H1 (cell line): ENCODE measurements at regions not wholly inside any gene's neighbourhood (a gene's known extent, or its start where the extent isn't known, plus 50 kb on each side); places are given as distances from the start of the nearest gene placed in this dataset.

Experiments used
- ATF3 ChIP-seq: IDR thresholded peaks from 2 replicates; pipeline ENCODE4 v1.6.1; 2011; ENCODE audit warnings: low read depth, mild to moderate bottlenecking, low read length; ENCODE audit not compliant: insufficient read depth
- CHD7 ChIP-seq: fragments of 300-600 bp; sonication (generic); IDR thresholded peaks from 2 replicates; pipeline ENCODE4 v1.7.1; 2012; ENCODE audit warnings: low read length, moderate library complexity, mild to moderate bottlenecking, inconsistent platforms; ENCODE audit not compliant: insufficient replicate concordance
- FOSL1 ChIP-seq: IDR thresholded peaks from 2 replicates; pipeline ENCODE4 v1.6.1; 2011; ENCODE audit warnings: mild to moderate bottlenecking, low read depth, low read length, moderate library complexity; ENCODE audit not compliant: insufficient read depth
- GABPA ChIP-seq: IDR thresholded peaks from 2 replicates; pipeline ENCODE4 v1.6.1; 2011; ENCODE audit warnings: mild to moderate bottlenecking, low read length, moderate library complexity, borderline replicate concordance; ENCODE audit not compliant: insufficient read depth
- NRF1 ChIP-seq: IDR thresholded peaks from 2 replicates; pipeline ENCODE4 v1.6.1; 2011; ENCODE audit warnings: mild to moderate bottlenecking, low read depth, low read length, improper control_type of control experiment
- POLR2A ChIP-seq, 2 experiments: IDR thresholded peaks; 1 replicate in 1 of 2; 2 replicates in 1 of 2; pipeline ENCODE4 v1.6.1; 2011; ENCODE audit warnings: low read depth in 2 of 2, low read length in 2 of 2, mild to moderate bottlenecking in 2 of 2; ENCODE audit errors: control extremely low read depth in 1 of 2
- POU5F1 ChIP-seq: IDR thresholded peaks from 2 replicates; pipeline ENCODE4 v1.6.1; 2011; ENCODE audit warnings: low read depth, mild to moderate bottlenecking, low read length, moderate library complexity
- RXRA ChIP-seq: IDR thresholded peaks from 2 replicates; pipeline ENCODE4 v1.6.1; 2011; ENCODE audit warnings: low read depth, mild to moderate bottlenecking, low read length, moderate library complexity; ENCODE audit not compliant: insufficient read depth
- SIX5 ChIP-seq: IDR thresholded peaks from 2 replicates; pipeline ENCODE4 v1.6.1; 2011; ENCODE audit warnings: mild to moderate bottlenecking, low read depth, low read length
- ZNF274 ChIP-seq: IDR thresholded peaks from 2 replicates; pipeline ENCODE4 v1.7.0; 2012; ENCODE audit warnings: low read length, borderline replicate concordance; ENCODE audit errors: extremely low read depth

GRCh38 chr2:139686205-139686604, 906.0 kb upstream of the NXPH2 start (continued):
- TF ChIP-seq CHD7 (no peak), ATF3 (no peak), RXRA (no peak), GABPA (no peak), POU5F1 (no peak), SIX5 (no peak), NRF1 (no peak), FOSL1 (no peak), ZNF274 (no peak), POLR2A (IDR thresholded peaks at IDR 0.05; ENCODE audit: control extremely low read depth in 1 of 2, low read depth in 2 of 2, low read length in 2 of 2) (no peak)
